ENCODE measurements at regions not wholly inside any gene's neighbourhood (a gene's known extent, or its start where the extent isn't known, plus 50 kb on each side); places are given as distances from the start of the nearest gene placed in this dataset.

DNA sequence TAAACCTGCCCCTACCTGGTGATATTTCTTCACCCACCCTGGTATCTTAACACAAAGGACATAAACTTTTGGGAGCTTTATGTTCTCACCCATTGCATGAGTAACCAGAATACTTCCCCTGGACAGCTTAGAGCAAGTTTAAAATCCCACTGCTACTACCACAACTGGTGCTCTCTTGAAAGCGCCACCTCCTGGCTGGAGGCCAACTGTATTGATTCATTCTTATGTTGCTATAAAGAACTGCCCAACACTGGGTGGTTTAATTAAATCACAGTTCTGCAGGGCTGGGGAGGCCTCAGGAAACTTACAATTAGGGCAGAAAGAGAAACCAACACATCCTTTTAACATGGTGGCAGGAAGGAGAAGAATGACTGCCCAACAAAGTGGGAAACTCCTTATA is 592.4 kb downstream of the EPHA3 start:
- TF ChIP-seq, protein P1, sequence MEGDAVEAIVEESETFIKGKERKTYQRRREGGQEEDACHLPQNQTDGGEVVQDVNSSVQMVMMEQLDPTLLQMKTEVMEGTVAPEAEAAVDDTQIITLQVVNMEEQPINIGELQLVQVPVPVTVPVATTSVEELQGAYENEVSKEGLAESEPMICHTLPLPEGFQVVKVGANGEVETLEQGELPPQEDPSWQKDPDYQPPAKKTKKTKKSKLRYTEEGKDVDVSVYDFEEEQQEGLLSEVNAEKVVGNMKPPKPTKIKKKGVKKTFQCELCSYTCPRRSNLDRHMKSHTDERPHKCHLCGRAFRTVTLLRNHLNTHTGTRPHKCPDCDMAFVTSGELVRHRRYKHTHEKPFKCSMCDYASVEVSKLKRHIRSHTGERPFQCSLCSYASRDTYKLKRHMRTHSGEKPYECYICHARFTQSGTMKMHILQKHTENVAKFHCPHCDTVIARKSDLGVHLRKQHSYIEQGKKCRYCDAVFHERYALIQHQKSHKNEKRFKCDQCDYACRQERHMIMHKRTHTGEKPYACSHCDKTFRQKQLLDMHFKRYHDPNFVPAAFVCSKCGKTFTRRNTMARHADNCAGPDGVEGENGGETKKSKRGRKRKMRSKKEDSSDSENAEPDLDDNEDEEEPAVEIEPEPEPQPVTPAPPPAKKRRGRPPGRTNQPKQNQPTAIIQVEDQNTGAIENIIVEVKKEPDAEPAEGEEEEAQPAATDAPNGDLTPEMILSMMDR (IDR thresholded peaks at IDR 0.05; ENCODE audit: extremely low read depth in 1 of 2, insufficient read depth in 1 of 2, low read depth in 1 of 2, low read length in 2 of 2), result no peak
- TF ChIP-seq EZH2 (IDR thresholded peaks at IDR 0.05; ENCODE audit: borderline replicate concordance, low read depth, low read length, severe bottlenecking) (no peak), POLR2A (IDR thresholded peaks at IDR 0.05; ENCODE audit: low read depth, low read length) (no peak), FOS (IDR thresholded peaks at IDR 0.05; ENCODE audit: borderline replicate concordance, insufficient read depth, low read length) (no peak), POLR2AphosphoS5 (IDR thresholded peaks at IDR 0.05; ENCODE audit: insufficient read depth, low read depth, low read length) (no peak)

Data from endothelial cell of umbilical vein (primary cell).